VCaP (cell line): ENCODE measurements at regions not wholly inside any gene's neighbourhood (a gene's known extent, or its start where the extent isn't known, plus 50 kb on each side); places are given as distances from the start of the nearest gene placed in this dataset.

Experiments
- H3K27ac ChIP-seq: fragments of 450-650 bp; 2 replicates; pipeline ENCODE4 v1.5.1; 2017
- CTCF ChIP-seq: fragments of 450-650 bp; conservative IDR thresholded peaks from 2 replicates; pipeline ENCODE4 v1.5.1; 2017; ENCODE audit warnings: mild to moderate bottlenecking, moderate library complexity

GRCh38 chr10:29048506-29048905 is 240.4 kb upstream of the LYZL1 start:
- H3K27ac ChIP-seq = no peak overlapping the region
- no peak for TF ChIP-seq CTCF

- no peak for TF ChIP-seq CTCF
- peak overlapping the region; percentile 14; the same call in 1 of the 2 replicates for H3K27ac ChIP-seq
Measured at GRCh38 chr10:29050081-29050480, 238.8 kb upstream of the LYZL1 start.

- TF ChIP-seq CTCF = no peak
- no peak overlapping the region for H3K27ac ChIP-seq
Measured at GRCh38 chr10:29055101-29055500, 233.8 kb upstream of the LYZL1 start.

- no peak overlapping the region for H3K27ac ChIP-seq
- TF ChIP-seq CTCF = no peak
Measured at GRCh38 chr10:29056729-29057128, 232.1 kb upstream of the LYZL1 start.

GRCh38 chr10:29057822-29058331 is 231.0 kb upstream of the LYZL1 start:
- H3K27ac ChIP-seq = no peak overlapping the region
- no peak for TF ChIP-seq CTCF

- TF ChIP-seq CTCF = no peak
- no peak overlapping the region for H3K27ac ChIP-seq
Measured at GRCh38 chr10:29063806-29064644, 224.8 kb upstream of the LYZL1 start.

GRCh38 chr10:29064680-29065079 is 224.2 kb upstream of the LYZL1 start:
- no peak overlapping the region for H3K27ac ChIP-seq
- no peak for TF ChIP-seq CTCF
